K562 (cell line): ENCODE measurements at regions not wholly inside any gene's neighbourhood (a gene's known extent, or its start where the extent isn't known, plus 50 kb on each side); places are given as distances from the start of the nearest gene placed in this dataset.

Experiments used
- ATAC-seq: fragments of 200-7000 bp; cut with Tn5 transposase; 3 replicates; pipeline ENCODE4 v1.9.1; 2020; ENCODE audit warnings: moderate library complexity
- BruUV-seq: library from RNA; stranded (reverse); fragments of 400-500 nt; replicated peaks from 2 replicates; lab custom pipeline; 2021; lab: Mats Ljungman, UMichigan
- CTCF ChIA-PET: fragments of 300-600 bp; formaldehyde crosslinking; extraction: SDS; loops from one replicate; lab custom pipeline; 2021; ENCODE audit warnings: low intra/inter-chr PET ratio; lab: Yijun Ruan, JAX
- POLR2A ChIA-PET: fragments of 300-600, 350-650 bp; sonication (Branson Sonifier 250); formaldehyde crosslinking; extraction: SDS; loops from one replicate; lab custom pipeline; 2021; ENCODE audit warnings: antibody characterized with exemption, inconsistent platforms; lab: Yijun Ruan, JAX
- DNase-seq, 4 experiments: peaks; one replicate each; pipeline versions ENCODE4 v3.0.0 to v3.0.0-alpha.2; 2011 to 2018; ENCODE audit warnings: low spot score in 3 of 4, mixed read lengths in 3 of 4; ENCODE audit errors: extremely low read depth in 1 of 4
- FAIRE-seq: peaks from 2 replicates; lab custom pipeline; 2011; peaks lifted over from hg19 to GRCh38; lab: Jason Lieb, UNC
- H2AFZ ChIP-seq: 2 replicates; pipeline ENCODE4 v1.6.0; 2011; ENCODE audit warnings: low read depth, low read length, control low read depth, inconsistent platforms
- H3K27ac ChIP-seq: fragments of 200-600 bp; 3 replicates; pipeline ENCODE4 v1.8.0; 2011; ENCODE audit warnings: low read depth, mild to moderate bottlenecking, control low read depth, inconsistent platforms, low read length, moderate library complexity, mixed read lengths; ENCODE audit errors: extremely low read depth
- H3K27me3 ChIP-seq, 2 experiments: fragments of 300-600 bp in 1 of 2; 2 replicates in 1 of 2; 3 replicates in 1 of 2; pipeline versions ENCODE4 v1.6.0 to v1.8.0; 2011; ENCODE audit warnings: inconsistent platforms in 2 of 2, low read length in 2 of 2, mild to moderate bottlenecking in 1 of 2, mixed read lengths in 1 of 2, moderate library complexity in 1 of 2; ENCODE audit not compliant: control insufficient read depth in 2 of 2, insufficient read depth in 2 of 2
- H3K36me3 ChIP-seq: fragments of 300-600 bp; 3 replicates; pipeline ENCODE4 v1.8.0; 2011; ENCODE audit warnings: mild to moderate bottlenecking, low read length, inconsistent platforms; ENCODE audit not compliant: control insufficient read depth, insufficient read depth
- H3K4me1 ChIP-seq, 2 experiments: fragments of 200-600 bp in 1 of 2; replicated peaks in 1 of 2; 2 replicates in 1 of 2; 3 replicates in 1 of 2; pipeline versions ENCODE4 v1.5.1 to v1.8.0; 2011; ENCODE audit warnings: inconsistent platforms in 2 of 2, low read length in 2 of 2, mild to moderate bottlenecking in 1 of 2, mixed read lengths in 1 of 2, moderate library complexity in 1 of 2; ENCODE audit not compliant: control insufficient read depth in 2 of 2, insufficient read depth in 2 of 2
- H3K4me2 ChIP-seq: 2 replicates; pipeline ENCODE4 v1.6.1; 2011; ENCODE audit warnings: low read length, control low read depth, inconsistent platforms, mixed read lengths; ENCODE audit not compliant: insufficient read depth
- H3K4me3 ChIP-seq: fragments of 200-600 bp; sonication (generic), shearing (Covaris generic); 2 replicates; pipeline ENCODE4 v1.5.1; 2016; ENCODE audit warnings: control low read depth, inconsistent platforms
- H3K79me2 ChIP-seq: fragments of 200-600 bp; 3 replicates; pipeline ENCODE4 v1.8.0; 2011; ENCODE audit warnings: low read length, inconsistent platforms; ENCODE audit not compliant: control insufficient read depth, insufficient read depth
- H3K9ac ChIP-seq, 2 experiments: 2 replicates each; pipeline versions ENCODE4 v1.6.0 to v1.6.1; 2011; ENCODE audit warnings: low read depth in 2 of 2, low read length in 2 of 2, control low read depth in 1 of 2, inconsistent platforms in 1 of 2, mild to moderate bottlenecking in 1 of 2, mixed read lengths in 1 of 2; ENCODE audit not compliant: insufficient read depth in 1 of 2
- H3K9me1 ChIP-seq: one replicate; pipeline ENCODE4 v1.6.0; 2011; ENCODE audit warnings: inconsistent platforms, mild to moderate bottlenecking, low read length, moderate library complexity; ENCODE audit not compliant: control insufficient read depth, insufficient read depth
- H3K9me3 ChIP-seq: replicated peaks from 2 replicates; pipeline ENCODE4 v1.5.1; 2011; ENCODE audit warnings: low read depth, low read length, inconsistent platforms; ENCODE audit not compliant: control insufficient read depth, insufficient read depth
- H4K20me1 ChIP-seq: replicated peaks from 2 replicates; pipeline ENCODE4 v1.6.1; 2011; ENCODE audit warnings: low read length, inconsistent platforms, mixed read lengths; ENCODE audit not compliant: control insufficient read depth, insufficient read depth
- DDX20 ChIP-seq: fragments of 450-650 bp; IDR thresholded peaks from 2 replicates; pipeline ENCODE4 v1.6.1; 2016; ENCODE audit warnings: missing genetic modification characterization, low read depth, mild to moderate bottlenecking, missing compliant biosample characterization, moderate library complexity
- HIVEP1 ChIP-seq: fragments of 250-450 bp; sonication (Bioruptor Pico); IDR thresholded peaks from 2 replicates; pipeline ENCODE4 v1.4.0; 2020; ENCODE audit warnings: mild to moderate bottlenecking
- HNRNPK ChIP-seq: fragments of 200-400 bp; formaldehyde crosslinking; IDR thresholded peaks from one replicate; pipeline ENCODE4 v1.6.1; 2018; ENCODE audit warnings: mild to moderate bottlenecking, low read depth, low read length; ENCODE audit not compliant: poor library complexity, severe bottlenecking
- HSF4 ChIP-seq: fragments of 250-450 bp; sonication (Bioruptor Pico); IDR thresholded peaks from 2 replicates; pipeline ENCODE4 v2.1.2; 2022; ENCODE audit warnings: mild to moderate bottlenecking, moderate library complexity, borderline replicate concordance
- KAT7 ChIP-seq: sonication (generic); formaldehyde crosslinking; IDR thresholded peaks from 2 replicates; pipeline ENCODE4 v1.8.0; 2022; ENCODE audit warnings: missing genetic modification reagents, mild to moderate bottlenecking, borderline replicate concordance
- NFXL1 ChIP-seq: fragments of 450-650 bp; formaldehyde crosslinking; IDR thresholded peaks from 2 replicates; pipeline ENCODE4 v1.4.0; 2021; ENCODE audit warnings: mild to moderate bottlenecking
- NFYB ChIP-seq: IDR thresholded peaks from 2 replicates; pipeline ENCODE4 v1.6.1; 2011; ENCODE audit warnings: mild to moderate bottlenecking, moderate library complexity; ENCODE audit not compliant: insufficient read length; ENCODE audit errors: extremely low read depth
- NR2C1 ChIP-seq, 2 experiments: fragments of 450-650 bp; IDR thresholded peaks; 2 replicates each; pipeline ENCODE4 v1.6.1; 2017; ENCODE audit warnings: mild to moderate bottlenecking in 2 of 2, antibody characterized with exemption in 1 of 2, inconsistent platforms in 1 of 2, missing compliant biosample characterization in 1 of 2, missing genetic modification characterization in 1 of 2
- POLR2H ChIP-seq: IDR thresholded peaks from 2 replicates; pipeline ENCODE4 v1.6.1; 2016; ENCODE audit warnings: missing genetic modification characterization, low read depth, mild to moderate bottlenecking, control low read depth, missing compliant biosample characterization, moderate library complexity
- SMAD1 ChIP-seq: fragments of 150-350 bp; IDR thresholded peaks from 2 replicates; pipeline ENCODE4 v1.6.1; 2014; ENCODE audit warnings: low read length, low read depth; ENCODE audit not compliant: partially characterized antibody
- SP1 ChIP-seq: sonication (generic); formaldehyde crosslinking; IDR thresholded peaks from 2 replicates; pipeline ENCODE4 v1.8.1; 2022; ENCODE audit warnings: mild to moderate bottlenecking, missing genetic modification reagents
- SUPT5H ChIP-seq: fragments of 450-650 bp; IDR thresholded peaks from 2 replicates; pipeline ENCODE4 v1.6.1; 2016
- ZFP1 ChIP-seq: fragments of 450-650 bp; formaldehyde crosslinking; IDR thresholded peaks from 2 replicates; pipeline ENCODE4 v1.4.0; 2020; ENCODE audit warnings: mild to moderate bottlenecking, mixed read lengths
- ZNF354B ChIP-seq: fragments of 250-450 bp; sonication (Bioruptor Pico); IDR thresholded peaks from 2 replicates; pipeline ENCODE4 v1.4.0; 2020
- ZNF436 ChIP-seq: fragments of 250-450, 450-650 bp; sonication (Bioruptor Pico); formaldehyde crosslinking; IDR thresholded peaks from 2 replicates; pipeline ENCODE4 v1.7.0; 2020; ENCODE audit warnings: mild to moderate bottlenecking
- ZNF707 ChIP-seq: fragments of 250-450 bp; sonication (Bioruptor Pico); conservative IDR thresholded peaks from 2 replicates; pipeline ENCODE4 v1.8.0; 2022; ENCODE audit warnings: inconsistent platforms, mild to moderate bottlenecking, moderate library complexity
- WGBS: fragments of 100-300 bp; shearing (Covaris generic); methylation state at CpG from one replicate; pipeline ENCODE4 v1.1.6; 2016; ENCODE audit warnings: low coverage, mixed read lengths; ENCODE audit not compliant: insufficient coverage; ENCODE audit errors: missing lambda C conversion rate; 5-methylcytosine and 5-hydroxymethylcytosine counted together
- in situ Hi-C: fragments of 300-500 bp; cut with MboI; formaldehyde crosslinking; loops from 4 replicates; pipeline ENCODE4 v1.15.0; 2018; ENCODE audit warnings: inconsistent platforms, mixed read lengths
- intact Hi-C: fragments of 100-400 bp; cut with micrococcal nuclease; formaldehyde crosslinking; loops from 2 replicates; pipeline ENCODE4 v1.14.2; 2022
- TF ChIP-seq, protein P1 (sequence below): fragments of 450-650 bp; formaldehyde crosslinking; IDR thresholded peaks from 2 replicates; pipeline ENCODE4 v1.4.0; 2022; ENCODE audit warnings: mild to moderate bottlenecking, moderate library complexity
- TF ChIP-seq, protein P2 (sequence below), 2 experiments: fragments of 450-650 bp in 1 of 2; sonication (generic) in 1 of 2; formaldehyde crosslinking; conservative IDR thresholded peaks; 2 replicates each; pipeline versions ENCODE4 v1.4.0 to v1.8.1; 2020 to 2022; ENCODE audit warnings: mild to moderate bottlenecking in 1 of 2, missing genetic modification reagents in 1 of 2
- TF ChIP-seq, protein P3 (sequence below): fragments of 450-650 bp; formaldehyde crosslinking; IDR thresholded peaks from 2 replicates; pipeline ENCODE4 v1.4.0; 2022; ENCODE audit warnings: missing genetic modification characterization

GRCh38 chr5:6078881-6079280 lies 299.5 kb downstream of the MED10 start (continued):
- TF ChIP-seq, protein P1, sequence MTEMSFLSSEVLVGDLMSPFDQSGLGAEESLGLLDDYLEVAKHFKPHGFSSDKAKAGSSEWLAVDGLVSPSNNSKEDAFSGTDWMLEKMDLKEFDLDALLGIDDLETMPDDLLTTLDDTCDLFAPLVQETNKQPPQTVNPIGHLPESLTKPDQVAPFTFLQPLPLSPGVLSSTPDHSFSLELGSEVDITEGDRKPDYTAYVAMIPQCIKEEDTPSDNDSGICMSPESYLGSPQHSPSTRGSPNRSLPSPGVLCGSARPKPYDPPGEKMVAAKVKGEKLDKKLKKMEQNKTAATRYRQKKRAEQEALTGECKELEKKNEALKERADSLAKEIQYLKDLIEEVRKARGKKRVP (CRISPR knock-in tag): no peak
- TF ChIP-seq NR2C1 (IDR thresholded peaks at IDR 0.05): no peak
- no peak for TF ChIP-seq NR2C1 (tag; IDR thresholded peaks at IDR 0.05)
- TF ChIP-seq NFYB: no peak

DNA sequence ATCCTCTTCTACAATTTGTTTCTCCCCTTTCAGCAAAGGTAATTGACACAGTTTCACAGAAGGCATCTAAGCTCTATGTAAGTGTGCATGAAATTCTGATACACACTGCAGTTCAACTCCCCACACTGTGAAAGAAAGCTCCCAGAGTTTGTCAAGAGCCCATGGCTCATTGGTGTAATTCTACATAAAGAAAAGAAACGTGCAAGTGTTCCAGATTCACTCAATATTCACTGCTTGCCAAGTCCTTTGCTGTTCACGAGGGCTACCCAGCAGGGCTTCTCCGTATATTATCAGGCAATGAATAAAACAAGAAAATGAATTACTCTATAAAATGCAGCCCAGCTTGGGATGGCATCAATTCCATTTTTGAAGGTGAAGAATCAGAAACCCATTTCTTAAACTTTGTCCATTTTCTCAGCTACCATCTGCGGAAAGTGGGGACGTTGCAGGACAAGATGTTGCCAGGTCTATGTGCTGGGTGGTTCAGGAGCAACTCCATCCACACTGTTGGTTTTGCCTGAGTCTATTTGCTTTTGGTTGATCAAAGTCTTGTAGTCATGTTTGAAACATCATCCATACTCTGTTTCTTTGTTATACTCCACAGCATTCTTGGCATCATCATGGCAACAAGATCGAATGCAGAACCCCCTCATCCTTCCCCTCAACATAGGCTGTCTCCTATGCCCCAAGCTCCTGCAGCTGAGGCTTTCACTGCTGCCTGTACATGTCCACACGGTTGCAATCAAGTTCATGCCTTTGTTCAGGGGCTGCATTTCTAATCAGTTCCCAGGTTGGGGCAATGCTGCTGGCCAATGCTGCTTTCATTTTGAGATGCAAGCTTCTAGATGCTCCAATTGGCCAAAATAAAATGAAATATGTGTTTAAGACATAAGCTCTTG lies 301.8 kb downstream of the MED10 start:
- Histone ChIP-seq H2AFZ (no peak overlapping the region), H3K27me3 (peaks cover 0 to 12% of the 10 kb centered on the region in 2 experiments; a peak in 3 of 5 replicates), H3K9me3 (no peaks in the 10 kb centered on the region), H3K36me3 (no peaks in the 10 kb centered on the region), H3K79me2 (no peaks in the 10 kb centered on the region), H3K4me1 (no peaks in the 10 kb centered on the region), H3K4me2 (no peak overlapping the region), H3K27ac (no peak overlapping the region), H4K20me1 (0 out of 2 replicates have a peak, but pooled peaks cover 3% of the 10 kb centered on the region), H3K9ac (no peak overlapping the region), H3K4me3 (no peak overlapping the region), H3K9me1 (no peaks in the 10 kb centered on the region)
- no peak for FAIRE-seq
- intact Hi-C loops (no loop called here), in situ Hi-C loops (no loop called here)
- ChIA-PET POLR2A (no interaction called here), CTCF (no interaction called here)
- no peak for ATAC-seq
- BruUV-seq: no TSS peak
- WGBS: 0% methylated on average over 7 of the region's 7 CpGs
- no peak for DNase-seq
- no peak for TF ChIP-seq POLR2H (tag)
- TF ChIP-seq KAT7 (CRISPR knock-in tag): no peak
- no peak for TF ChIP-seq ZNF436 (CRISPR knock-in tag)
- no peak for TF ChIP-seq ZFP1 (CRISPR knock-in tag)
- TF ChIP-seq SMAD1: no peak
- no peak for TF ChIP-seq HIVEP1 (CRISPR knock-in tag)
- TF ChIP-seq ZNF707 (CRISPR knock-in tag): no peak
- no peak for TF ChIP-seq NFXL1 (CRISPR knock-in tag)
- no peak for TF ChIP-seq HNRNPK
- TF ChIP-seq DDX20: no peak
- TF ChIP-seq, protein P2, sequence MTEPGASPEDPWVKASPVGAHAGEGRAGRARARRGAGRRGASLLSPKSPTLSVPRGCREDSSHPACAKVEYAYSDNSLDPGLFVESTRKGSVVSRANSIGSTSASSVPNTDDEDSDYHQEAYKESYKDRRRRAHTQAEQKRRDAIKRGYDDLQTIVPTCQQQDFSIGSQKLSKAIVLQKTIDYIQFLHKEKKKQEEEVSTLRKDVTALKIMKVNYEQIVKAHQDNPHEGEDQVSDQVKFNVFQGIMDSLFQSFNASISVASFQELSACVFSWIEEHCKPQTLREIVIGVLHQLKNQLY (CRISPR knock-in tag; conservative IDR thresholded peaks at IDR 0.05): no peak
- TF ChIP-seq HSF4 (CRISPR knock-in tag): no peak
- TF ChIP-seq, protein P3, sequence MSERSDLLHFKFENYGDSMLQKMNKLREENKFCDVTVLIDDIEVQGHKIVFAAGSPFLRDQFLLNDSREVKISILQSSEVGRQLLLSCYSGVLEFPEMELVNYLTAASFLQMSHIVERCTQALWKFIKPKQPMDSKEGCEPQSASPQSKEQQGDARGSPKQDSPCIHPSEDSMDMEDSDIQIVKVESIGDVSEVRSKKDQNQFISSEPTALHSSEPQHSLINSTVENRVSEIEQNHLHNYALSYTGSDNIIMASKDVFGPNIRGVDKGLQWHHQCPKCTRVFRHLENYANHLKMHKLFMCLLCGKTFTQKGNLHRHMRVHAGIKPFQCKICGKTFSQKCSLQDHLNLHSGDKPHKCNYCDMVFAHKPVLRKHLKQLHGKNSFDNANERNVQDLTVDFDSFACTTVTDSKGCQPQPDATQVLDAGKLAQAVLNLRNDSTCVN (CRISPR knock-in tag): no peak
- TF ChIP-seq SUPT5H: no peak
- TF ChIP-seq ZNF354B (CRISPR knock-in tag): no peak
- no peak for TF ChIP-seq SP1
